ENCODE measurements at regions not wholly inside any gene's neighbourhood (a gene's known extent, or its start where the extent isn't known, plus 50 kb on each side); places are given as distances from the start of the nearest gene placed in this dataset.

- H3K4me3 ChIP-seq (ENCODE audit: low read length in 3 of 3): no peak overlapping the region
- H3K4me1 ChIP-seq (ENCODE audit: control insufficient read depth in 2 of 3, insufficient read depth in 2 of 3, low read depth in 1 of 3, low read length in 3 of 3): no peaks in the 10 kb centered on the region
- H3K9me3 ChIP-seq (ENCODE audit: control insufficient read depth in 2 of 3, insufficient read depth in 1 of 3, low read length in 3 of 3): peaks cover 0 to 6% (median 3%) of the 10 kb centered on the region in 3 donors
- no peak for DNase-seq
- FAIRE-seq: no peak
- no peaks in the 10 kb centered on the region for H3K27me3 ChIP-seq (ENCODE audit: control insufficient read depth, insufficient read depth, low read length)
- no peak overlapping the region for H3K27ac ChIP-seq (ENCODE audit: low read depth in 2 of 2, low read length in 2 of 2)
- H3K9ac ChIP-seq (ENCODE audit: low read length in 3 of 3): no peak overlapping the region
- intact Hi-C loops (cut with DNase I): no loop called here
- no peaks in the 10 kb centered on the region for H3K36me3 ChIP-seq (ENCODE audit: control insufficient read depth in 2 of 3, insufficient read depth in 3 of 3, low read length in 3 of 3)
- TF ChIP-seq CTCF (IDR thresholded peaks at IDR 0.05; ENCODE audit: borderline replicate concordance, extremely low read depth, insufficient read depth): no peak
These were observed 188.3 kb upstream of the FERMT1 start for GRCh38 chr20:6311097-6311496.

DNA sequence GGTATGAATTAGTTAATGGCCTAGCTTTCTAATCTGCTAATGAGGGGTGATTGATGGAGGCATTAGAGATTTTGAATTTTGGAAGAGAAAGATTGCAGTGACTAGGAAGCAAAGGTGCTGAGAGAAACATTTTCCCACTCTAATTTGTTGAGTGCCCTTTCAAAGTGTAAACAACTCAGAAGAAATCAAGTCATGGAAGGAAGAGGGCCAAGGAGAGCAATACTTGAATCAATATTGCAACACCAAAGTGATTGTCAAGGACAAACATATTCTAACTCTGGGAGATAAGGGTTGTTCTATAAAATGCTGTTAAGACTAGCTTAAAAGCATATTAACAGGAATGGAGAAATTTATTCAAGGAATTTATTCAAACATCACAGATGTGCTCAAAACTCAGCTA, 182.7 kb upstream of the FERMT1 start:
- DNase-seq: no peak
- H3K9ac ChIP-seq (ENCODE audit: low read length in 3 of 3): no peak overlapping the region
- FAIRE-seq: no peak
- peaks cover 0 to 4% (median 0%) of the 10 kb centered on the region in 3 donors for H3K9me3 ChIP-seq (ENCODE audit: control insufficient read depth in 2 of 3, insufficient read depth in 1 of 3, low read length in 3 of 3)
- H3K36me3 ChIP-seq (ENCODE audit: control insufficient read depth in 2 of 3, insufficient read depth in 3 of 3, low read length in 3 of 3): no peaks in the 10 kb centered on the region
- TF ChIP-seq CTCF (IDR thresholded peaks at IDR 0.05; ENCODE audit: borderline replicate concordance, extremely low read depth, insufficient read depth): no peak
- no peak overlapping the region for H3K4me3 ChIP-seq (ENCODE audit: low read length in 3 of 3)
- H3K4me1 ChIP-seq (ENCODE audit: control insufficient read depth in 2 of 3, insufficient read depth in 2 of 3, low read depth in 1 of 3, low read length in 3 of 3): no peaks in the 10 kb centered on the region
- H3K27ac ChIP-seq (ENCODE audit: low read depth in 2 of 2, low read length in 2 of 2): no peak overlapping the region
- H3K27me3 ChIP-seq (ENCODE audit: control insufficient read depth, insufficient read depth, low read length): no peaks in the 10 kb centered on the region
- intact Hi-C loops (cut with DNase I): no loop called here

- DNase-seq (no peak), FAIRE-seq (no peak)
- Histone ChIP-seq H3K9ac (ENCODE audit: low read length in 3 of 3) (no peak overlapping the region), H3K27me3 (ENCODE audit: control insufficient read depth, insufficient read depth, low read length) (no peaks in the 10 kb centered on the region), H3K4me1 (ENCODE audit: control insufficient read depth in 2 of 3, insufficient read depth in 2 of 3, low read depth in 1 of 3, low read length in 3 of 3) (no peaks in the 10 kb centered on the region), H3K9me3 (ENCODE audit: control insufficient read depth in 2 of 3, insufficient read depth in 1 of 3, low read length in 3 of 3) (peaks cover 0 to 4% (median 0%) of the 10 kb centered on the region in 3 donors), H3K36me3 (ENCODE audit: control insufficient read depth in 2 of 3, insufficient read depth in 3 of 3, low read length in 3 of 3) (no peaks in the 10 kb centered on the region), H3K27ac (ENCODE audit: low read depth in 2 of 2, low read length in 2 of 2) (no peak overlapping the region), H3K4me3 (ENCODE audit: low read length in 3 of 3) (no peak overlapping the region)
- intact Hi-C loops (cut with DNase I): no loop called here
- TF ChIP-seq CTCF (IDR thresholded peaks at IDR 0.05; ENCODE audit: borderline replicate concordance, extremely low read depth, insufficient read depth): no peak
These were observed 179.2 kb upstream of the FERMT1 start for GRCh38 chr20:6302041-6302440.

DNA sequence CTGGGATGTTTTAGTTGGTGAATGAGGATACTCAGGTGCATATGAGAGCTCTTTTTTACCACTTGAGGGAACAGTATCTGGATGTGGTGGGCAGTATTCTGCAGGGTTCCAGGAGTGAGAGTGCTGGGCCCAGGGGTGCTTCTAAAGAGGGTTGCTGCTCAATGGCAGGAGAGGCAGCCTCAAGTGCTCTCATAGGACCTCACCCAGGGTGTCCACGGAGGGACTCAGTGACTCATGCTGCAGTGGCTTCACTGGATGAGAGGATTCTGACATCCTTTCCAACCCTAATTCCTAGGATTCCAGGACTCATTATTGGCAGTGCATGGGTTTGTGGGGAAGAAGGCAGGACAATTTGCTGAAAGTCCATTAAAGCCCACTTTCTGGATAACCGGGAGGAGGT, 176.6 kb upstream of the FERMT1 start:
- no peak for TF ChIP-seq CTCF (IDR thresholded peaks at IDR 0.05; ENCODE audit: borderline replicate concordance, extremely low read depth, insufficient read depth)
- intact Hi-C loops (cut with DNase I): no loop called here
- H3K4me3 ChIP-seq (ENCODE audit: low read length in 3 of 3): no peak overlapping the region
- no peak overlapping the region for H3K9ac ChIP-seq (ENCODE audit: low read length in 3 of 3)
- peaks cover 0 to 4% (median 0%) of the 10 kb centered on the region in 3 donors for H3K9me3 ChIP-seq (ENCODE audit: control insufficient read depth in 2 of 3, insufficient read depth in 1 of 3, low read length in 3 of 3)
- H3K36me3 ChIP-seq (ENCODE audit: control insufficient read depth in 2 of 3, insufficient read depth in 3 of 3, low read length in 3 of 3): no peaks in the 10 kb centered on the region
- FAIRE-seq (no peak), DNase-seq (no peak)
- no peak overlapping the region for H3K27ac ChIP-seq (ENCODE audit: low read depth in 2 of 2, low read length in 2 of 2)
- no peaks in the 10 kb centered on the region for H3K27me3 ChIP-seq (ENCODE audit: control insufficient read depth, insufficient read depth, low read length)
- H3K4me1 ChIP-seq (ENCODE audit: control insufficient read depth in 2 of 3, insufficient read depth in 2 of 3, low read depth in 1 of 3, low read length in 3 of 3): no peaks in the 10 kb centered on the region
